ENCODE measurements at regions not wholly inside any gene's neighbourhood (a gene's known extent, or its start where the extent isn't known, plus 50 kb on each side); places are given as distances from the start of the nearest gene placed in this dataset.

GRCh38 chr9:80359291-80359690, 787.5 kb downstream of the TLE4 start:
- no peak for TF ChIP-seq CTCF (conservative IDR thresholded peaks at IDR 0.05 in 1 of 2, IDR thresholded peaks at IDR 0.05 in 1 of 2; ENCODE audit: extremely low read depth in 1 of 2, insufficient read depth in 1 of 2, low read depth in 1 of 2, low read length in 2 of 2)
- no peak for TF ChIP-seq EZH2 (IDR thresholded peaks at IDR 0.05; ENCODE audit: borderline replicate concordance, low read length)

Data from mammary epithelial cell (primary cell).